K562 (cell line): ENCODE measurements at regions not wholly inside any gene's neighbourhood (a gene's known extent, or its start where the extent isn't known, plus 50 kb on each side); places are given as distances from the start of the nearest gene placed in this dataset.

Experiments
- ATAC-seq: fragments of 200-7000 bp; cut with Tn5 transposase; 3 replicates; pipeline ENCODE4 v1.9.1; 2020; ENCODE audit warnings: moderate library complexity
- BruUV-seq: library from RNA; stranded (reverse); fragments of 400-500 nt; replicated peaks from 2 replicates; lab custom pipeline; 2021; lab: Mats Ljungman, UMichigan
- CTCF ChIA-PET: fragments of 300-600 bp; formaldehyde crosslinking; extraction: SDS; loops from one replicate; lab custom pipeline; 2021; ENCODE audit warnings: low intra/inter-chr PET ratio; lab: Yijun Ruan, JAX
- POLR2A ChIA-PET: fragments of 300-600, 350-650 bp; sonication (Branson Sonifier 250); formaldehyde crosslinking; extraction: SDS; loops from one replicate; lab custom pipeline; 2021; ENCODE audit warnings: antibody characterized with exemption, inconsistent platforms; lab: Yijun Ruan, JAX
- DNase-seq, 4 experiments: peaks; one replicate each; pipeline versions ENCODE4 v3.0.0 to v3.0.0-alpha.2; 2011 to 2018; ENCODE audit warnings: low spot score in 3 of 4, mixed read lengths in 3 of 4; ENCODE audit errors: extremely low read depth in 1 of 4
- FAIRE-seq: peaks from 2 replicates; lab custom pipeline; 2011; peaks lifted over from hg19 to GRCh38; lab: Jason Lieb, UNC
- H2AFZ ChIP-seq: 2 replicates; pipeline ENCODE4 v1.6.0; 2011; ENCODE audit warnings: low read depth, low read length, control low read depth, inconsistent platforms
- H3K27ac ChIP-seq: fragments of 200-600 bp; 3 replicates; pipeline ENCODE4 v1.8.0; 2011; ENCODE audit warnings: low read depth, mild to moderate bottlenecking, control low read depth, inconsistent platforms, low read length, moderate library complexity, mixed read lengths; ENCODE audit errors: extremely low read depth
- H3K27me3 ChIP-seq, 2 experiments: fragments of 300-600 bp in 1 of 2; 2 replicates in 1 of 2; 3 replicates in 1 of 2; pipeline versions ENCODE4 v1.6.0 to v1.8.0; 2011; ENCODE audit warnings: inconsistent platforms in 2 of 2, low read length in 2 of 2, mild to moderate bottlenecking in 1 of 2, mixed read lengths in 1 of 2, moderate library complexity in 1 of 2; ENCODE audit not compliant: control insufficient read depth in 2 of 2, insufficient read depth in 2 of 2
- H3K36me3 ChIP-seq: fragments of 300-600 bp; 3 replicates; pipeline ENCODE4 v1.8.0; 2011; ENCODE audit warnings: mild to moderate bottlenecking, low read length, inconsistent platforms; ENCODE audit not compliant: control insufficient read depth, insufficient read depth
- H3K4me1 ChIP-seq, 2 experiments: fragments of 200-600 bp in 1 of 2; replicated peaks in 1 of 2; 2 replicates in 1 of 2; 3 replicates in 1 of 2; pipeline versions ENCODE4 v1.5.1 to v1.8.0; 2011; ENCODE audit warnings: inconsistent platforms in 2 of 2, low read length in 2 of 2, mild to moderate bottlenecking in 1 of 2, mixed read lengths in 1 of 2, moderate library complexity in 1 of 2; ENCODE audit not compliant: control insufficient read depth in 2 of 2, insufficient read depth in 2 of 2
- H3K4me2 ChIP-seq: 2 replicates; pipeline ENCODE4 v1.6.1; 2011; ENCODE audit warnings: low read length, control low read depth, inconsistent platforms, mixed read lengths; ENCODE audit not compliant: insufficient read depth
- H3K4me3 ChIP-seq: fragments of 200-600 bp; sonication (generic), shearing (Covaris generic); 2 replicates; pipeline ENCODE4 v1.5.1; 2016; ENCODE audit warnings: control low read depth, inconsistent platforms
- H3K79me2 ChIP-seq: fragments of 200-600 bp; 3 replicates; pipeline ENCODE4 v1.8.0; 2011; ENCODE audit warnings: low read length, inconsistent platforms; ENCODE audit not compliant: control insufficient read depth, insufficient read depth
- H3K9ac ChIP-seq, 2 experiments: 2 replicates each; pipeline versions ENCODE4 v1.6.0 to v1.6.1; 2011; ENCODE audit warnings: low read depth in 2 of 2, low read length in 2 of 2, control low read depth in 1 of 2, inconsistent platforms in 1 of 2, mild to moderate bottlenecking in 1 of 2, mixed read lengths in 1 of 2; ENCODE audit not compliant: insufficient read depth in 1 of 2
- H3K9me1 ChIP-seq: one replicate; pipeline ENCODE4 v1.6.0; 2011; ENCODE audit warnings: inconsistent platforms, mild to moderate bottlenecking, low read length, moderate library complexity; ENCODE audit not compliant: control insufficient read depth, insufficient read depth
- H3K9me3 ChIP-seq: replicated peaks from 2 replicates; pipeline ENCODE4 v1.5.1; 2011; ENCODE audit warnings: low read depth, low read length, inconsistent platforms; ENCODE audit not compliant: control insufficient read depth, insufficient read depth
- H4K20me1 ChIP-seq: replicated peaks from 2 replicates; pipeline ENCODE4 v1.6.1; 2011; ENCODE audit warnings: low read length, inconsistent platforms, mixed read lengths; ENCODE audit not compliant: control insufficient read depth, insufficient read depth
- EP300 ChIP-seq: IDR thresholded peaks from 2 replicates; pipeline ENCODE4 v1.6.1; 2012; ENCODE audit warnings: low read length, improper control_type of control experiment
- ETV5 ChIP-seq: sonication (generic); formaldehyde crosslinking; IDR thresholded peaks from 2 replicates; pipeline ENCODE4 v1.4.0; 2020; ENCODE audit warnings: low read depth, mild to moderate bottlenecking, missing genetic modification reagents
- IRF1 ChIP-seq: sonication (generic); formaldehyde crosslinking; IDR thresholded peaks from 2 replicates; pipeline ENCODE4 v1.8.0; 2022; ENCODE audit warnings: missing genetic modification reagents, mild to moderate bottlenecking, borderline replicate concordance
- IRF2 ChIP-seq: sonication (generic); formaldehyde crosslinking; IDR thresholded peaks from 2 replicates; pipeline ENCODE4 v1.8.1; 2022; ENCODE audit warnings: mild to moderate bottlenecking, missing genetic modification reagents
- KDM4B ChIP-seq, 2 experiments: fragments of 450-650 bp in 1 of 2; sonication (generic) in 1 of 2; IDR thresholded peaks; 2 replicates each; pipeline ENCODE4 v1.6.1; 2016 to 2017; ENCODE audit warnings: borderline replicate concordance in 2 of 2, antibody characterized with exemption in 1 of 2, low read depth in 1 of 2, mild to moderate bottlenecking in 1 of 2
- MEF2A ChIP-seq: IDR thresholded peaks from 2 replicates; pipeline ENCODE4 v1.6.1; 2011; ENCODE audit warnings: low read depth, mild to moderate bottlenecking, low read length, moderate library complexity; ENCODE audit not compliant: control insufficient read depth
- MITF ChIP-seq: IDR thresholded peaks from 2 replicates; pipeline ENCODE4 v1.6.1; 2014; ENCODE audit warnings: antibody characterized with exemption
- MYNN ChIP-seq, 2 experiments: sonication (generic); formaldehyde crosslinking in 1 of 2; IDR thresholded peaks; 2 replicates each; pipeline versions ENCODE4 v1.5.0 to v1.6.1; 2016 to 2020; ENCODE audit warnings: antibody characterized with exemption in 1 of 2, missing genetic modification reagents in 1 of 2
- NFIX ChIP-seq: fragments of 250-450 bp; sonication (Bioruptor Pico); IDR thresholded peaks from 2 replicates; pipeline ENCODE4 v1.4.0; 2020; ENCODE audit warnings: low read depth, mild to moderate bottlenecking, moderate library complexity
- SMAD1 ChIP-seq: fragments of 150-350 bp; IDR thresholded peaks from 2 replicates; pipeline ENCODE4 v1.6.1; 2014; ENCODE audit warnings: low read length, low read depth; ENCODE audit not compliant: partially characterized antibody
- SMARCC2 ChIP-seq: fragments of 450-650 bp; IDR thresholded peaks from 2 replicates; pipeline ENCODE4 v1.6.1; 2017; ENCODE audit warnings: antibody characterized with exemption, moderate library complexity, mild to moderate bottlenecking, low read depth
- TFAP4 ChIP-seq: sonication (generic); formaldehyde crosslinking; IDR thresholded peaks from 2 replicates; pipeline ENCODE4 v1.8.0; 2022; ENCODE audit warnings: missing genetic modification reagents, mild to moderate bottlenecking, moderate library complexity, borderline replicate concordance
- ZFPM2 ChIP-seq: fragments of 250-450 bp; sonication (Bioruptor Pico); IDR thresholded peaks from 2 replicates; pipeline ENCODE4 v1.5.1; 2022; ENCODE audit warnings: mild to moderate bottlenecking
- ZNF174 ChIP-seq: fragments of 250-450 bp; sonication (Bioruptor Pico); IDR thresholded peaks from 2 replicates; pipeline ENCODE4 v1.4.0; 2020; ENCODE audit warnings: mild to moderate bottlenecking
- ZNF639 ChIP-seq, 2 experiments: fragments of 200-800 bp in 1 of 2; sonication (Bioruptor generic) in 1 of 2; sonication (generic) in 1 of 2; formaldehyde crosslinking in 1 of 2; IDR thresholded peaks in 1 of 2; conservative IDR thresholded peaks in 1 of 2; 2 replicates each; pipeline versions ENCODE4 v1.5.0 to v1.6.1; 2016 to 2020; ENCODE audit warnings: missing compliant biosample characterization in 1 of 2, missing genetic modification characterization in 1 of 2, missing genetic modification reagents in 1 of 2
- ZNF780A ChIP-seq: fragments of 250-450 bp; sonication (Bioruptor Pico); IDR thresholded peaks from 2 replicates; pipeline ENCODE4 v1.5.0; 2021; ENCODE audit warnings: mild to moderate bottlenecking
- WGBS: fragments of 100-300 bp; shearing (Covaris generic); methylation state at CpG from one replicate; pipeline ENCODE4 v1.1.6; 2016; ENCODE audit warnings: low coverage, mixed read lengths; ENCODE audit not compliant: insufficient coverage; ENCODE audit errors: missing lambda C conversion rate; 5-methylcytosine and 5-hydroxymethylcytosine counted together
- in situ Hi-C: fragments of 300-500 bp; cut with MboI; formaldehyde crosslinking; loops from 4 replicates; pipeline ENCODE4 v1.15.0; 2018; ENCODE audit warnings: inconsistent platforms, mixed read lengths
- intact Hi-C: fragments of 100-400 bp; cut with micrococcal nuclease; formaldehyde crosslinking; loops from 2 replicates; pipeline ENCODE4 v1.14.2; 2022

- TF ChIP-seq TFAP4 (CRISPR knock-in tag) (no peak), IRF2 (CRISPR knock-in tag) (no peak), MITF (no peak), KDM4B (IDR thresholded peaks at IDR 0.05; ENCODE audit: borderline replicate concordance in 2 of 2, low read depth in 1 of 2) (no peak)
Measured at GRCh38 chr13:73462241-73462640, 403.4 kb downstream of the KLF5 start (continued).

GRCh38 chr13:73451221-73452029 is 392.6 kb downstream of the KLF5 start:
- H3K36me3 ChIP-seq: no peaks in the 10 kb centered on the region
- ATAC-seq (no peak), DNase-seq (no peak), FAIRE-seq (no peak)
- H3K4me2 ChIP-seq: no peak overlapping the region
- intact Hi-C loops: no loop called here
- H2AFZ ChIP-seq: no peak overlapping the region
- no peaks in the 10 kb centered on the region for H3K9me1 ChIP-seq
- H3K9me3 ChIP-seq: no peaks in the 10 kb centered on the region
- no peaks in the 10 kb centered on the region for H4K20me1 ChIP-seq
- 27% methylated on average over 6 of the region's 10 CpGs for WGBS
- in situ Hi-C loops: no loop called here
- no peaks in the 10 kb centered on the region for H3K27me3 ChIP-seq
- no peak overlapping the region for H3K27ac ChIP-seq
- no peaks in the 10 kb centered on the region; a peak in 1 of 5 replicates for H3K4me1 ChIP-seq
- no peak overlapping the region for H3K4me3 ChIP-seq
- ChIA-PET CTCF (no interaction called here), POLR2A (no interaction called here)
- no TSS peak for BruUV-seq
- H3K9ac ChIP-seq: no peak overlapping the region
- no peaks in the 10 kb centered on the region for H3K79me2 ChIP-seq
- TF ChIP-seq ZNF174 (CRISPR knock-in tag): no peak
- no peak for TF ChIP-seq MYNN (IDR thresholded peaks at IDR 0.05)
- no peak for TF ChIP-seq MYNN (CRISPR knock-in tag; IDR thresholded peaks at IDR 0.05)
- no peak for TF ChIP-seq ZNF780A (CRISPR knock-in tag)
- no peak for TF ChIP-seq SMAD1
- no peak for TF ChIP-seq SMARCC2
- no peak for TF ChIP-seq ETV5
- no peak for TF ChIP-seq MEF2A
- no peak for TF ChIP-seq ZFPM2 (CRISPR knock-in tag)
- TF ChIP-seq NFIX (CRISPR knock-in tag): no peak
- no peak for TF ChIP-seq IRF1
- no peak for TF ChIP-seq ZNF639 (CRISPR knock-in tag; conservative IDR thresholded peaks at IDR 0.05 in 1 of 2, IDR thresholded peaks at IDR 0.05 in 1 of 2)
- no peak for TF ChIP-seq EP300
